ENCODE measurements at regions not wholly inside any gene's neighbourhood (a gene's known extent, or its start where the extent isn't known, plus 50 kb on each side); places are given as distances from the start of the nearest gene placed in this dataset.

- Histone ChIP-seq H3K27me3 (ENCODE audit: control insufficient read depth, insufficient read depth, low read length, poor library complexity, severe bottlenecking) (peaks cover 11% of the 10 kb centered on the region), H3K9me3 (ENCODE audit: control insufficient read depth, low read length) (no peaks in the 10 kb centered on the region), H3K4me3 (ENCODE audit: low read length) (no peak overlapping the region), H3K27ac (ENCODE audit: low read depth, low read length) (no peak overlapping the region), H3K36me3 (ENCODE audit: control insufficient read depth, insufficient read depth, low read length) (no peaks in the 10 kb centered on the region), H3K4me1 (ENCODE audit: control insufficient read depth, insufficient read depth, low read length) (no peaks in the 10 kb centered on the region), H3K9ac (ENCODE audit: extremely low read depth, low read length, poor library complexity, severe bottlenecking) (no peak overlapping the region)
- no peak for DNase-seq
- H3K36me3 Mint-ChIP-seq (ENCODE audit: low read depth): no peaks in the 10 kb centered on the region
- H3K27me3 Mint-ChIP-seq (ENCODE audit: insufficient read depth): peaks cover 18% of the 10 kb centered on the region
- H3K9me3 Mint-ChIP-seq: no peaks in the 10 kb centered on the region
- H3K27ac Mint-ChIP-seq: no peak overlapping the region
- no peak overlapping the region for H3K4me3 Mint-ChIP-seq
- TF ChIP-seq CTCF (conservative IDR thresholded peaks at IDR 0.05): no peak
- peaks cover 2% of the 10 kb centered on the region for H3K4me1 Mint-ChIP-seq
- WGBS, 2 experiments (ENCODE audit: insufficient coverage in 1 of 2, insufficient read length in 1 of 2): 87 to 100% methylated on average over 4 of the region's 4 CpGs
Measured at GRCh38 chr14:100657780-100658179, 68.9 kb upstream of the DLK1 start.

- DNase-seq: peak; percentile 79
- Histone ChIP-seq H3K9me3 (ENCODE audit: control insufficient read depth, low read length) (no peaks in the 10 kb centered on the region), H3K27me3 (ENCODE audit: control insufficient read depth, insufficient read depth, low read length, poor library complexity, severe bottlenecking) (peaks cover 11% of the 10 kb centered on the region), H3K4me1 (ENCODE audit: control insufficient read depth, insufficient read depth, low read length) (no peaks in the 10 kb centered on the region), H3K27ac (ENCODE audit: low read depth, low read length) (no peak overlapping the region), H3K4me3 (ENCODE audit: low read length) (no peak overlapping the region), H3K9ac (ENCODE audit: extremely low read depth, low read length, poor library complexity, severe bottlenecking) (no peak overlapping the region), H3K36me3 (ENCODE audit: control insufficient read depth, insufficient read depth, low read length) (no peaks in the 10 kb centered on the region)
- 60% methylated on average over 3 to 6 of the region's 6 CpGs for WGBS, 2 experiments (ENCODE audit: insufficient coverage in 1 of 2, insufficient read length in 1 of 2)
- H3K36me3 Mint-ChIP-seq (ENCODE audit: low read depth): no peaks in the 10 kb centered on the region
- no peak overlapping the region for H3K27ac Mint-ChIP-seq
- H3K4me3 Mint-ChIP-seq: no peak overlapping the region
- H3K9me3 Mint-ChIP-seq: no peaks in the 10 kb centered on the region
- H3K4me1 Mint-ChIP-seq: peaks cover 2% of the 10 kb centered on the region
- peak; percentile 21 for TF ChIP-seq CTCF (conservative IDR thresholded peaks at IDR 0.05)
- H3K27me3 Mint-ChIP-seq (ENCODE audit: insufficient read depth): peaks cover 13% of the 10 kb centered on the region
Measured at GRCh38 chr14:100658181-100658886, 68.4 kb upstream of the DLK1 start.

- peaks cover 3% of the 10 kb centered on the region for H3K27me3 Mint-ChIP-seq (ENCODE audit: insufficient read depth)
- H3K36me3 Mint-ChIP-seq (ENCODE audit: low read depth): no peaks in the 10 kb centered on the region
- no peaks in the 10 kb centered on the region for H3K36me3 ChIP-seq (ENCODE audit: control insufficient read depth, insufficient read depth, low read length)
- H3K4me3 Mint-ChIP-seq: no peak overlapping the region
- H3K9me3 ChIP-seq (ENCODE audit: control insufficient read depth, low read length): no peaks in the 10 kb centered on the region
- no peaks in the 10 kb centered on the region for H3K9me3 Mint-ChIP-seq
- H3K27ac Mint-ChIP-seq: no peak overlapping the region
- H3K27ac ChIP-seq (ENCODE audit: low read depth, low read length): no peak overlapping the region
- no peaks in the 10 kb centered on the region for H3K4me1 ChIP-seq (ENCODE audit: control insufficient read depth, insufficient read depth, low read length)
- no peak overlapping the region for H3K9ac ChIP-seq (ENCODE audit: extremely low read depth, low read length, poor library complexity, severe bottlenecking)
- peaks cover 7% of the 10 kb centered on the region for H3K4me1 Mint-ChIP-seq
- DNase-seq: no peak
- H3K27me3 ChIP-seq (ENCODE audit: control insufficient read depth, insufficient read depth, low read length, poor library complexity, severe bottlenecking): peaks cover under 1% of the 10 kb centered on the region
- WGBS, 2 experiments (ENCODE audit: insufficient coverage in 1 of 2, insufficient read length in 1 of 2): 91 to 92% methylated on average over 12 to 17 of the region's 17 CpGs
- H3K4me3 ChIP-seq (ENCODE audit: low read length): no peak overlapping the region
- no peak for TF ChIP-seq CTCF (conservative IDR thresholded peaks at IDR 0.05)
Measured at GRCh38 chr14:100659345-100660001, 67.2 kb upstream of the DLK1 start.
